GM18508 (cell line): ENCODE measurements at regions not wholly inside any gene's neighbourhood (a gene's known extent, or its start where the extent isn't known, plus 50 kb on each side); places are given as distances from the start of the nearest gene placed in this dataset.

Source experiments
- ATAC-seq: cut with Tn5 transposase; IDR thresholded peaks from one replicate; pipeline ENCODE4 v1.9.1; 2021; ENCODE audit warnings: moderate number of reproducible peaks; ENCODE audit not compliant: insufficient read depth, unreplicated experiment

- ATAC-seq = no peak
Observed at GRCh38 chr12:127328867-127329266, 938.1 kb upstream of the TMEM132C start.

GRCh38 chr12:127334365-127334764 lies 932.6 kb upstream of the TMEM132C start:
- ATAC-seq = no peak

DNA sequence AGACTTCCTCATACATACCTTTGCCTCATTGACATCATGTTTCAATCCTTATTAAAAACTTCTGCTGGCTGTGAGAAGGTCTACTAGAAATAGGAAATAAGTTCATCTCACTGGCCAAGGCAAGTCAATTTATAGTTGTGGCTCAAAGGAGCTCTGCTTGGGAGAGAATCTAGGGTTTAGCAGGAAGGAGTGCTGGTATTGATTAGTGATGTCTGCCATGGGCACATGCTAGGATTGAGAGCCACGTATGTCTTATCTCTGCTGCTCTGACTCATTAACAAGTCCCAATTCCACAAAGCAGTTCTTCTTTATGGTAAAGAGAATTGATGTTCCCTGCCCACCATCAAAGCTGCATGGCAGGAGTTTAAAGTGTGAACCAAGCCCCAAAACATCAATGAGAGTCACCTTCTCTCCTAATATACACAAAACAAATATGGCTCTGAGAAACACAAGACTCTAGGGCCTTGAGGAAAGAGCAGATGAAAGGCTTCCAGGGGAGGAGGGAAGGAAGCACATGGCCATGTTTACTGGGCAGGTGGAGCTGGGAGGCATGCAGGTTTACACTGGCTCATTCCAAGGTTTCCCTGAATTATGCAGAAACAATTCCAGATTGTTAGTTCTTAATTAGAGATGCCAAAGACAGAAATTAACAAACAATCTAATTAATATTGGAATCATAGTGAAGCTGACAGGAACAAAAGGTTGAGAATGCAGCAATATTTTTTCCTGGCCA lies 931.9 kb upstream of the TMEM132C start:
- no peak for ATAC-seq

DNA sequence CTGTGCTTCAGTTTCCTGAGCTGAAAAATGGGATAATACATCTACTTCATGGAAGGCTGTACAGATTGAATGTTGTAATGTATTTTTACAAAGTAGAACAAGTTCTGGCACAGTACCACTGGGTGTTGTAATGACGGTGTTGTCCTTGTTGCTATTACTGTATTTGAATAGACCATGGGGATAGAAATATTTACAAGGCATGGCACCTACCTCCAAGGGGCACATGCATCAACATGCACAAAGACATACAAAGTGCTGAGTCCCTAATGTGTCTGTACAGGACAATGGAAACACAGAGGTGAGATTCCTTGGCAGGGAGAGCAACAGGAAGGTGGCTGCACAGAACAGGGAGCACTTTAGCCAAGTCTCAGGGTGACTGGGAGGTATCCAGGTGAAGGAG lies 930.6 kb upstream of the TMEM132C start:
- ATAC-seq = no peak

DNA sequence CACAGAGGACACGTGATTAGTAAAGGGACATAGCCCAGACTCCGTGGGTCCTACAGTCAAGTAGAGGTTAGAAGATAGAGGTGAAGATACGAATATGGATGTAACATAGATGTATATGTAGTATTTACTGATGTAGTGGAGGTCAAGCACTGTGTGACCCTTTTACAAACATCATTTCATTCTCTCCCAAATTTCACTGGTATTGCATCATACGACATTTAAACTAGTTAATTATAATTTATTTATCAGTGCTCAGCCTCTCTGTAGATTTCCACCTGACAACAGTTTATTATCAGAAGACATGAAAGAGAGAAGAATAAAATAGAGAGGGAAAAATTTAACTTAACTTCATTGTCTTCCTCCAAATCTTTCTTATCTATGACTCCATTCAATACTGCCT lies 927.9 kb upstream of the TMEM132C start:
- no peak for ATAC-seq

GRCh38 chr12:127340381-127340780 lies 926.6 kb upstream of the TMEM132C start:
- ATAC-seq = no peak

GRCh38 chr12:127342861-127343260 lies 924.1 kb upstream of the TMEM132C start:
- ATAC-seq = no peak

GRCh38 chr12:127343940-127344339 lies 923.0 kb upstream of the TMEM132C start:
- ATAC-seq = no peak

GRCh38 chr12:127351481-127352010 lies 915.4 kb upstream of the TMEM132C start:
- ATAC-seq = no peak

- ATAC-seq = no peak
Observed at GRCh38 chr12:127355061-127355841, 911.7 kb upstream of the TMEM132C start.

- ATAC-seq = no peak
Observed at GRCh38 chr12:127358888-127359287, 908.1 kb upstream of the TMEM132C start.

DNA sequence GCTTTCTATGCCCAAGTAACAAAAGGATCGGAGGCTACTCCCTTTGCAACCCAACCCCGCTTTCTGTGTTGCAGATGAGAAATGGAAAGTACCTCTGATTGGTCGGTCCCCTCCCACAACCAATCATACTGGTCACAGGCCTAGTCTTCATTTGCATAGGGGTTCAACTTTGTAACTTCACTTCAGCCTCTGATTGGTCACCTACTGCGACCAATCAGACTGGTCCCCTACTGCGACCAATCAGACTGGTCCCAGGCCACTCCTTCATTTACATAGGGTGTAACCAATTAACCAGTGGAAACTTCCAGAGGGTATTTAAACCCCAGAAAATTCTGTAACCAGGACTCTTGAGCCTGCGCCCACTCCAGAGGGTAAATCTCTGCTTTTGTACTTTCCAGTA lies 906.4 kb upstream of the TMEM132C start:
- no peak for ATAC-seq

DNA sequence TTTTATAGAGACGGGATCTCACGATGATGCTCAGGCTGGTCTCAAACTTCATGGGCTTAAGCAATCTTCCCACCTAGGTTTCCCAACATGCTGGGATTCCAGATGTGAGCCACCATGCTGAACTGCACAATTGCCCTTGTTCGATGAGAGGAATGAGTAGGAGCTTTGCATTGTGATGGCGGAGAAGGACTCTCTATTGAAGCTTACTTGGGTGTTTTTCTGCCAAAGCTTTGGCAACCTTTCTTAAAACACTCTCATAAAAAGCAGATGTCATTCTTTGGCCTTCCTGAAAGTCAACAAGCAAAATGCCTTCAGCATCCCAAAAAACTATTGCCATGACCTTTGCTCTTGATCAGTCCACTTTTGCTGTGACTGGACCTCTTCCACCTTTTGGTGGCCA lies 904.8 kb upstream of the TMEM132C start:
- no peak for ATAC-seq

- no peak for ATAC-seq
Observed at GRCh38 chr12:127363392-127363791, 903.6 kb upstream of the TMEM132C start.

DNA sequence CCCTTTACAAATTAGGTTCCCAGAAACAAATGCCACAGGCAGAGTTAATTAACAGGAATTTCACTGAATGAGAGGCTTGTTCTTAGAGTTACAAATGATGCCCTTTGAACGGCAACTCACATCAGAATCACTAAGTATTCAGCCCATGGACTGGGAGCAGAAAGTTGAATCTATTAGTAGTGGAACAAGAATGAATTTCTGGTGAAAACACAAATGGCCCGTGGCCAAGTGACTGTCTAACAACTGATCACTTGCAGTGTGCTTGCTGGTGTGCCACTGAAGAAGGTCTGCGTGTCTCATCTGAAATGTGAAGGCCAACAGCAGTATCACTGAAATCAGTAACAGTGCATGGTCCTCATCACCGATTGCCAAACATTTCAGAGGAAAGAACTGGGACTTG lies 893.4 kb upstream of the TMEM132C start:
- ATAC-seq = no peak

GRCh38 chr12:127374447-127374846 lies 892.5 kb upstream of the TMEM132C start:
- no peak for ATAC-seq

DNA sequence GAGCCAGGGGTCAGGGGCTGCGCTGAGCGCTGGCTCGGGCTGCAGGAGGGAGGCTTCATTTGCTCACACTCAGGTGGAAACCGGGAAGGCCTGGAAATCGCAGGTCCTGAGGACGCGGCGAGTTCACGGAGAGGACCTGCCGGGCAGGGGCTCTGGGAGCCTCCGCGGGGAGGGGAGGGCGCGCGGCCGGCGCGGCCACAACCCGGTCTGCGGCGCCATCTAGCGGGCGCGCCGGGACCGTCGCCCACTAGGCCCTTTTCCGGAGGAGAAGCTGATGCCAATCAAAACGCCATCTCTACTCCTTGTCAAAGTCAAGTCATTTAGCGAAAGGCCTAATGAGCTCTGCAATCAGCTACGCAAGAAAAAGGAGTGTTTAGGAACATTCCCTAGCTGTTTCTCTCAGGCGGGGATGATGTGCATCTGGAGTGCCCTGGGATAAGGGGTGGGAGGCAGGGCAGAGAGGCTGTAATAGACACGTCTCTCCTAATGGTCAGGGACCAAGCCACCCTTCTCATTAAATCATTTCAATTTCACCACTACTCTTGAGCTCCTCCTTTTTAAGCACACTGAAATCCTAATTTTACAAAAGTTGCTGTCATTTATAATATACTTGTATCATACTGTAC lies 885.8 kb upstream of the TMEM132C start:
- ATAC-seq = no peak

- ATAC-seq = no peak
Observed at GRCh38 chr12:127381681-127382080, 885.3 kb upstream of the TMEM132C start.

- ATAC-seq = no peak
Observed at GRCh38 chr12:127383281-127383680, 883.7 kb upstream of the TMEM132C start.

DNA sequence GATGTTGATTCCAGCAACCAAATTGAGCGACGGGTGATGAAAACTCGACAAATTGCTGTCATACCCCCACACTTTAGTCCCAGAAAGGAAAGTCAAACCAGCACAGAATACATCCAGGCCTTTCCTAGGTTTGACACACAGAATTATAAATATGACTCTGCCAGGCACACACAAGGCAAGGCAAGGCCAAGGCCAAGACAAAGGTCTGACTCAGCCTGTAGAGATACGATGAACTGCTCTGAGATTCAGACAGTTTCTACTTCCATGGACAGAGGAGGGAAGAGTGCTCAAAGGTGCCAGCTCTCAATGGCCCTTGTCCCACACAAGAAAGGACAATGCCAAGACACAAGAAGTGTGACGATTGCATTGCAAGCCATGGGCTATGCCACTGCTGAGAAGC lies 880.2 kb upstream of the TMEM132C start:
- no peak for ATAC-seq

- ATAC-seq = no peak
Observed at GRCh38 chr12:127388985-127389384, 878.0 kb upstream of the TMEM132C start.
